Lower leg skin (tissue), 4 donors: ENCODE measurements at regions not wholly inside any gene's neighbourhood (a gene's known extent, or its start where the extent isn't known, plus 50 kb on each side); places are given as distances from the start of the nearest gene placed in this dataset.

ENCODE experiments used
- DNase-seq, 2 donors: peaks; one replicate each; pipeline ENCODE4 v3.0.0-alpha.2; 2019; ENCODE audit warnings: low spot score in 2 of 2
- H3K4me3 ChIP-seq: fragments of 200-600 bp; sonication (generic); 2 replicates; pipeline ENCODE4 v1.5.1; 2017; ENCODE audit warnings: mild to moderate bottlenecking, low read depth; ENCODE audit not compliant: poor library complexity, severe bottlenecking
- CTCF ChIP-seq, 3 donors: fragments of 450-650 bp; IDR thresholded peaks; one replicate each; pipeline ENCODE4 v1.5.1; 2016; ENCODE audit warnings: antibody characterized with exemption in 3 of 3, mild to moderate bottlenecking in 3 of 3, moderate library complexity in 2 of 3
- POLR2A ChIP-seq, 2 donors: fragments of 450-650 bp; IDR thresholded peaks; one replicate each; pipeline ENCODE4 v1.6.1; 2016 to 2017; ENCODE audit warnings: antibody characterized with exemption in 2 of 2, mild to moderate bottlenecking in 1 of 2, moderate library complexity in 1 of 2
- WGBS, 2 donors: methylation state at CpG; one replicate each; pipeline ENCODE4 v1.1.5; 2018; 5-methylcytosine and 5-hydroxymethylcytosine counted together
- intact Hi-C: fragments of 100-400 bp; cut with DNase I; formaldehyde crosslinking; loops from one replicate; pipeline ENCODE4 v1.15.0; 2023; ENCODE audit warnings: low total_unique reads

- TF ChIP-seq CTCF (IDR thresholded peaks at IDR 0.05) (no peak), POLR2A (IDR thresholded peaks at IDR 0.05) (no peak)
- H3K4me3 ChIP-seq = no peak overlapping the region
- WGBS, 2 donors = 39 to 44% methylated on average over 7 of the region's 7 CpGs
- intact Hi-C loops = no loop called here
- no peak for DNase-seq
Observed at GRCh38 chr11:82003671-82004515, 729.8 kb downstream of the FAM181B start.

GRCh38 chr11:82003024-82003423 lies 730.6 kb downstream of the FAM181B start:
- WGBS, 2 donors = 88 to 89% methylated on average over 8 of the region's 8 CpGs
- intact Hi-C loops = no loop called here
- no peak for TF ChIP-seq CTCF (IDR thresholded peaks at IDR 0.05)
- TF ChIP-seq POLR2A (IDR thresholded peaks at IDR 0.05) = no peak
- no peak overlapping the region for H3K4me3 ChIP-seq
- DNase-seq = no peak

GRCh38 chr11:81995889-81996288 lies 737.8 kb downstream of the FAM181B start:
- no peak for DNase-seq
- no peak overlapping the region for H3K4me3 ChIP-seq
- WGBS, 2 donors = 83 to 91% methylated on average over 8 of the region's 8 CpGs
- intact Hi-C loops = no loop called here
- TF ChIP-seq CTCF (IDR thresholded peaks at IDR 0.05) (no peak), POLR2A (IDR thresholded peaks at IDR 0.05) (no peak)

GRCh38 chr11:81993755-81994154 lies 739.9 kb downstream of the FAM181B start:
- H3K4me3 ChIP-seq = no peak overlapping the region
- no peak for DNase-seq
- intact Hi-C loops = no loop called here
- TF ChIP-seq CTCF (IDR thresholded peaks at IDR 0.05) (no peak), POLR2A (IDR thresholded peaks at IDR 0.05) (no peak)

GRCh38 chr11:81990659-81991443 lies 742.8 kb downstream of the FAM181B start:
- TF ChIP-seq POLR2A (IDR thresholded peaks at IDR 0.05) (no peak), CTCF (IDR thresholded peaks at IDR 0.05) (no peak)
- intact Hi-C loops = no loop called here
- no peak for DNase-seq
- WGBS, 2 donors = 86 to 91% methylated on average over 13 to 27 of the region's 27 CpGs
- no peak overlapping the region for H3K4me3 ChIP-seq
